ENCODE measurements at regions not wholly inside any gene's neighbourhood (a gene's known extent, or its start where the extent isn't known, plus 50 kb on each side); places are given as distances from the start of the nearest gene placed in this dataset.

DNA sequence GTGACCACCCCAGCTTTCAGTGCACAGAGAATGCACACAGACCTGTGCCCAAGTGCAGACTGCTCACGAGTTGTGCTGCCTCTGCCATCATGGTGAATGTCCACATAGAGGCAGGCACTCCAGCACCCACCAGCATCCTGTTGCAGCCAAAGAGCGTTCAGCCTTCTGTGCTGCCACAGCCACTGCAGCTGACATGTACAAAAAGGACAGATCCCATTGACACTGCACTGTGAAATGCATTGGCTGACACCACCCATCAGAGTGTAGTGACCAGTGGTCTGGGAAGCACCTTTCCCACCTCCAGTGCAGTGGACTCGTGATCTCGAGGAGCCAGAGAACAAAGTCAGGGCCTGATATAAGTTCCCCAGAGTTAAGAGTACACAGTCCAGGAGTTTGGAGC lies 260.3 kb downstream of the RAP2B start:
- TF ChIP-seq, protein P1, sequence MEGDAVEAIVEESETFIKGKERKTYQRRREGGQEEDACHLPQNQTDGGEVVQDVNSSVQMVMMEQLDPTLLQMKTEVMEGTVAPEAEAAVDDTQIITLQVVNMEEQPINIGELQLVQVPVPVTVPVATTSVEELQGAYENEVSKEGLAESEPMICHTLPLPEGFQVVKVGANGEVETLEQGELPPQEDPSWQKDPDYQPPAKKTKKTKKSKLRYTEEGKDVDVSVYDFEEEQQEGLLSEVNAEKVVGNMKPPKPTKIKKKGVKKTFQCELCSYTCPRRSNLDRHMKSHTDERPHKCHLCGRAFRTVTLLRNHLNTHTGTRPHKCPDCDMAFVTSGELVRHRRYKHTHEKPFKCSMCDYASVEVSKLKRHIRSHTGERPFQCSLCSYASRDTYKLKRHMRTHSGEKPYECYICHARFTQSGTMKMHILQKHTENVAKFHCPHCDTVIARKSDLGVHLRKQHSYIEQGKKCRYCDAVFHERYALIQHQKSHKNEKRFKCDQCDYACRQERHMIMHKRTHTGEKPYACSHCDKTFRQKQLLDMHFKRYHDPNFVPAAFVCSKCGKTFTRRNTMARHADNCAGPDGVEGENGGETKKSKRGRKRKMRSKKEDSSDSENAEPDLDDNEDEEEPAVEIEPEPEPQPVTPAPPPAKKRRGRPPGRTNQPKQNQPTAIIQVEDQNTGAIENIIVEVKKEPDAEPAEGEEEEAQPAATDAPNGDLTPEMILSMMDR (IDR thresholded peaks at IDR 0.05): no peak
- TF ChIP-seq POLR2A (IDR thresholded peaks at IDR 0.05): no peak

All from testis (tissue), 2 donors.